A673 (cell line): ENCODE measurements at regions not wholly inside any gene's neighbourhood (a gene's known extent, or its start where the extent isn't known, plus 50 kb on each side); places are given as distances from the start of the nearest gene placed in this dataset.

ENCODE experiments used
- BruUV-seq: library from RNA; stranded (reverse); fragments of 400-500 nt; replicated peaks from 2 replicates; lab custom pipeline; 2021; lab: Mats Ljungman, UMichigan
- CTCF ChIA-PET: fragments of 300-600 bp; sonication (Branson Sonifier 250); formaldehyde crosslinking; loops from one replicate; lab custom pipeline; 2022; ENCODE audit warnings: antibody characterized with exemption; lab: Charles Lee
- POLR2A ChIA-PET: fragments of 300-600 bp; sonication (Branson Sonifier 250); formaldehyde crosslinking; loops from one replicate; lab custom pipeline; 2022; ENCODE audit warnings: antibody characterized with exemption; ENCODE audit not compliant: low non-redundant PET; lab: Charles Lee
- DNase-seq: peaks from one replicate; pipeline ENCODE4 v3.0.0-alpha.2; 2015; ENCODE audit warnings: low spot score
- H3K27ac ChIP-seq: fragments of 200-600 bp; sonication (generic); 2 replicates; pipeline ENCODE4 v1.5.1; 2016; ENCODE audit warnings: mixed run types, low read depth, mild to moderate bottlenecking, mixed read lengths, antibody characterized with exemption, low read length; ENCODE audit not compliant: poor library complexity, severe bottlenecking
- H3K27me3 ChIP-seq: fragments of 200-600 bp; sonication (generic); replicated peaks from 2 replicates; pipeline ENCODE4 v1.6.1; 2017; ENCODE audit warnings: mixed run types, low read depth, mild to moderate bottlenecking, mixed read lengths, antibody characterized with exemption, low read length; ENCODE audit not compliant: insufficient read depth, poor library complexity
- H3K36me3 ChIP-seq: fragments of 200-600 bp; sonication (generic); 2 replicates; pipeline ENCODE4 v1.6.1; 2016; ENCODE audit warnings: mixed run types, mild to moderate bottlenecking, mixed read lengths, antibody characterized with exemption, low read length; ENCODE audit not compliant: insufficient read depth, poor library complexity, severe bottlenecking
- H3K4me1 ChIP-seq: fragments of 200-600 bp; sonication (generic); 2 replicates; pipeline ENCODE4 v1.6.1; 2017; ENCODE audit warnings: mixed run types, mild to moderate bottlenecking, mixed read lengths, antibody characterized with exemption, low read length; ENCODE audit not compliant: insufficient read depth, poor library complexity, severe bottlenecking
- H3K4me3 ChIP-seq: fragments of 200-600 bp; sonication (generic); 2 replicates; pipeline ENCODE4 v1.5.1; 2016; ENCODE audit warnings: low read depth, mixed run types, mild to moderate bottlenecking, mixed read lengths, low read length; ENCODE audit not compliant: poor library complexity, severe bottlenecking
- H3K9me3 ChIP-seq: fragments of 200-600 bp; sonication (generic); 2 replicates; pipeline ENCODE4 v1.6.1; 2016; ENCODE audit warnings: mixed run types, low read depth, mild to moderate bottlenecking, mixed read lengths, antibody characterized with exemption, low read length; ENCODE audit not compliant: poor library complexity, severe bottlenecking
- EZH2 ChIP-seq: fragments of 200-600 bp; sonication (generic); IDR thresholded peaks from 2 replicates; pipeline ENCODE4 v1.6.1; 2017; ENCODE audit warnings: borderline replicate concordance, low read depth, mild to moderate bottlenecking, mixed read lengths, antibody characterized with exemption, low read length; ENCODE audit not compliant: poor library complexity, severe bottlenecking
- intact Hi-C: fragments of 100-400 bp; cut with micrococcal nuclease; formaldehyde crosslinking; loops from one replicate; pipeline ENCODE4 v1.10.0; 2022; ENCODE audit not compliant: unreplicated experiment
- TF ChIP-seq, protein P1 (sequence below): fragments of 300-800, 200-600 bp; sonication (generic); conservative IDR thresholded peaks from 2 replicates; pipeline ENCODE4 v1.5.1; 2017; ENCODE audit warnings: low read depth, mild to moderate bottlenecking, antibody characterized with exemption, low read length, moderate library complexity, mixed read lengths

DNA sequence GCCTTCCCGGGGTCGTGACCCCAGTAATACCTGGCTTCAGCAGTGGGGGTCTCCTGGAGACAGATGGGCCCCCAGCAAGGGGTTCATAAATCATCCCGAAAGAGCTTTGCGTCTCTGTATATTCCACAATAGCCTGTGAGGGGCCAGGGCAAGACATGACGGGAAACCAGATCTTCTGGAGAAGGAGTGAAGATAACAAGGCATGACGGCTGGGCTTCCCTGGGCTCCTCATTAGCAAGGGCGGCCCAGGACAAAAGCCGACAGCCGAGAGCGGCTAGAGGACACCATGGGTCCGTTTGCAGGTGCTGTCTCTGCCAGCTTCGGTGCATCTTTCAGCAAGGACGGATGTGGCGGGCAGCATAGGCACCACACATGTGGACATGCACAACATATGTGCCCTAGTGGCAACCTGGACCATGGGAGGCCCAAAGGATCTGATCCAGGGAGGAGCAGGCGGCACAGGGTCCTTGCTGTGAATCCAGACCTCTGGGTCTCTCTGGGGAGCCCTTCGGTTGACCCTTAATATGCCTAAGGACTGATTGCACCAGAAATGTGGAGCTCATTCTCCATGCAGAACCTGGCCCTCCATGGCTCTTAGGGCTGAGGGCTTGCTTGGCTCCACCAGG lies 136.9 kb upstream of the FOXF1 start:
- H3K36me3 ChIP-seq, result no peaks in the 10 kb centered on the region
- no TSS peak for BruUV-seq
- no peak overlapping the region for H3K4me3 ChIP-seq
- no peak for TF ChIP-seq EZH2
- TF ChIP-seq, protein P1, sequence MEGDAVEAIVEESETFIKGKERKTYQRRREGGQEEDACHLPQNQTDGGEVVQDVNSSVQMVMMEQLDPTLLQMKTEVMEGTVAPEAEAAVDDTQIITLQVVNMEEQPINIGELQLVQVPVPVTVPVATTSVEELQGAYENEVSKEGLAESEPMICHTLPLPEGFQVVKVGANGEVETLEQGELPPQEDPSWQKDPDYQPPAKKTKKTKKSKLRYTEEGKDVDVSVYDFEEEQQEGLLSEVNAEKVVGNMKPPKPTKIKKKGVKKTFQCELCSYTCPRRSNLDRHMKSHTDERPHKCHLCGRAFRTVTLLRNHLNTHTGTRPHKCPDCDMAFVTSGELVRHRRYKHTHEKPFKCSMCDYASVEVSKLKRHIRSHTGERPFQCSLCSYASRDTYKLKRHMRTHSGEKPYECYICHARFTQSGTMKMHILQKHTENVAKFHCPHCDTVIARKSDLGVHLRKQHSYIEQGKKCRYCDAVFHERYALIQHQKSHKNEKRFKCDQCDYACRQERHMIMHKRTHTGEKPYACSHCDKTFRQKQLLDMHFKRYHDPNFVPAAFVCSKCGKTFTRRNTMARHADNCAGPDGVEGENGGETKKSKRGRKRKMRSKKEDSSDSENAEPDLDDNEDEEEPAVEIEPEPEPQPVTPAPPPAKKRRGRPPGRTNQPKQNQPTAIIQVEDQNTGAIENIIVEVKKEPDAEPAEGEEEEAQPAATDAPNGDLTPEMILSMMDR, result no peak
- H3K27ac ChIP-seq, result no peak overlapping the region
- peaks cover 21% of the 10 kb centered on the region for H3K27me3 ChIP-seq
- ChIA-PET CTCF (no interaction called here), POLR2A (no interaction called here)
- no peak for DNase-seq
- no peaks in the 10 kb centered on the region for H3K9me3 ChIP-seq
- no peaks in the 10 kb centered on the region for H3K4me1 ChIP-seq
- intact Hi-C loops, result no loop called here

DNA sequence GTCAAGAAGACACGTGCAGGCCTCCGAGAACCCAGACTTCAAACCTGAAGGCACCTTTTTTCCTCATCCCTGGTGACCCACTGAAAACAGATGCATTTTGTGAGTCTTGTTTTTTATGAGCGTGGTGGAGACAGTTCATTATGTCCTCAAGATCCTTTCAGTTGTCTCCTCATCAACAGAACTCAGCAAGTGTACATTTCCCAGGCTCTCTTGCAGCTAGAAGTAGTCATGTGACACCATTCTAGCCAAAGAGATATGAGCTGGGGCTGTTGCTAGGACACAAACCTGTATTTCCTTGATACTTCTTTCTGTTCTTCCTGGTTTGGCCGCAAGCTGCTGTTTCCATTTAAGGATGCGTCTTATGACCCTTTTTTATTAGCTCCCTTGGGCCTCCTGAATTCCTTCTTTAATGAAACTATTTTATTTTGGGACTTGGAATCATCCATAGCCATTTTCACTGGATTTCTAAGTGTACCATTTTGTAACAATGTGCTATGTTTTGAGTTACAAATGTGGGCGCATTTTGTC lies 135.7 kb upstream of the FOXF1 start:
- no peak for TF ChIP-seq EZH2
- TF ChIP-seq, protein P1, result no peak
- ChIA-PET CTCF (no interaction called here), POLR2A (no interaction called here)
- no peaks in the 10 kb centered on the region for H3K9me3 ChIP-seq
- no TSS peak for BruUV-seq
- H3K27ac ChIP-seq, result no peak overlapping the region
- intact Hi-C loops, result no loop called here
- H3K27me3 ChIP-seq, result peaks cover 28% of the 10 kb centered on the region
- no peaks in the 10 kb centered on the region for H3K4me1 ChIP-seq
- no peaks in the 10 kb centered on the region for H3K36me3 ChIP-seq
- no peak for DNase-seq
- no peak overlapping the region for H3K4me3 ChIP-seq

DNA sequence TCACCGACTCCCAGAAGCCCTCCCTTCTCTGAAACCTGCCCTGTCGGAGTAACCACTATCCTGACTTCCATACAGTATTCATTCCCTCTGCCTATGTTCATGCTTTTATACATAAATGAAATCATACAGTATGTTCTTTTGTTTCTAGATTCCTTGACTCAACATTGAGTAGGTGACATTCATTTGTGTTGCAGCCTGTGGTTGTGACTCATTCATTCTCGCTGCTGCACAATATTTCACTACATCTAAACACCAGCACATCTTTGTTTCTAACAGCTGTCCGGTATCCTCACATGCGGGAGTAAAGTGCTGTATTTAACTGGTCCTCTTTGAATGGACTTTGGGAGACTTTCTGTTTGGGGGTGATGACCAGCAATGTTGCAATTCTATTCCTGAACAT lies 135.0 kb upstream of the FOXF1 start:
- H3K27me3 ChIP-seq, result peaks cover 34% of the 10 kb centered on the region
- POLR2A ChIA-PET, result no interaction called here
- no TSS peak for BruUV-seq
- H3K4me3 ChIP-seq, result no peak overlapping the region
- no peaks in the 10 kb centered on the region for H3K4me1 ChIP-seq
- no peaks in the 10 kb centered on the region for H3K36me3 ChIP-seq
- no peak for DNase-seq
- CTCF ChIA-PET, result no interaction called here
- no peak overlapping the region for H3K27ac ChIP-seq
- no peaks in the 10 kb centered on the region for H3K9me3 ChIP-seq
- no peak for TF ChIP-seq EZH2
- TF ChIP-seq, protein P1, result no peak
- intact Hi-C loops, result no loop called here
